GM12874 (cell line): ENCODE measurements at regions not wholly inside any gene's neighbourhood (a gene's known extent, or its start where the extent isn't known, plus 50 kb on each side); places are given as distances from the start of the nearest gene placed in this dataset.

Experiments
- TF ChIP-seq, protein P1 (sequence below): IDR thresholded peaks from 2 replicates; pipeline ENCODE4 v1.5.1; 2011; ENCODE audit warnings: low read depth, mild to moderate bottlenecking, control low read depth, low read length, moderate library complexity; ENCODE audit not compliant: insufficient read depth

DNA sequence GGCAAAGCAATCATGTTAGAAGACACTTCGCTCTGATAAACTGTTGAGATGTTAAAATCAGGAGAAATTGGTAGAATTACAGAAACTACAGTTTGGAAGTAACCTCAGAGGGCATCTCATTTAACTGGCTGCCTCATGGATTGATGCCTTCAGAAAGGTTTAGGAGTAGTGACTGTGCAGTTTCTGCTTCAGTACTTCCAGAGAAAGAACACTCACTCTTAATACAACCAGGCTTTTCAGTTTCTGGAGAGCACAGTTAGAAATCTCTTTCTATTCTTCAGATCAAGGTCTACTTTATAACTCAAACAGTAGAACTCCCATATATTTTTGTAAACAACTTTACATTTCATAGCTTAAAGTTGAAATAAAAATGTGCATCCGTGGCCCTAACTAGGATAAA is 1358.9 kb upstream of the LRRTM3 start:
- TF ChIP-seq, protein P1, sequence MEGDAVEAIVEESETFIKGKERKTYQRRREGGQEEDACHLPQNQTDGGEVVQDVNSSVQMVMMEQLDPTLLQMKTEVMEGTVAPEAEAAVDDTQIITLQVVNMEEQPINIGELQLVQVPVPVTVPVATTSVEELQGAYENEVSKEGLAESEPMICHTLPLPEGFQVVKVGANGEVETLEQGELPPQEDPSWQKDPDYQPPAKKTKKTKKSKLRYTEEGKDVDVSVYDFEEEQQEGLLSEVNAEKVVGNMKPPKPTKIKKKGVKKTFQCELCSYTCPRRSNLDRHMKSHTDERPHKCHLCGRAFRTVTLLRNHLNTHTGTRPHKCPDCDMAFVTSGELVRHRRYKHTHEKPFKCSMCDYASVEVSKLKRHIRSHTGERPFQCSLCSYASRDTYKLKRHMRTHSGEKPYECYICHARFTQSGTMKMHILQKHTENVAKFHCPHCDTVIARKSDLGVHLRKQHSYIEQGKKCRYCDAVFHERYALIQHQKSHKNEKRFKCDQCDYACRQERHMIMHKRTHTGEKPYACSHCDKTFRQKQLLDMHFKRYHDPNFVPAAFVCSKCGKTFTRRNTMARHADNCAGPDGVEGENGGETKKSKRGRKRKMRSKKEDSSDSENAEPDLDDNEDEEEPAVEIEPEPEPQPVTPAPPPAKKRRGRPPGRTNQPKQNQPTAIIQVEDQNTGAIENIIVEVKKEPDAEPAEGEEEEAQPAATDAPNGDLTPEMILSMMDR = no peak

DNA sequence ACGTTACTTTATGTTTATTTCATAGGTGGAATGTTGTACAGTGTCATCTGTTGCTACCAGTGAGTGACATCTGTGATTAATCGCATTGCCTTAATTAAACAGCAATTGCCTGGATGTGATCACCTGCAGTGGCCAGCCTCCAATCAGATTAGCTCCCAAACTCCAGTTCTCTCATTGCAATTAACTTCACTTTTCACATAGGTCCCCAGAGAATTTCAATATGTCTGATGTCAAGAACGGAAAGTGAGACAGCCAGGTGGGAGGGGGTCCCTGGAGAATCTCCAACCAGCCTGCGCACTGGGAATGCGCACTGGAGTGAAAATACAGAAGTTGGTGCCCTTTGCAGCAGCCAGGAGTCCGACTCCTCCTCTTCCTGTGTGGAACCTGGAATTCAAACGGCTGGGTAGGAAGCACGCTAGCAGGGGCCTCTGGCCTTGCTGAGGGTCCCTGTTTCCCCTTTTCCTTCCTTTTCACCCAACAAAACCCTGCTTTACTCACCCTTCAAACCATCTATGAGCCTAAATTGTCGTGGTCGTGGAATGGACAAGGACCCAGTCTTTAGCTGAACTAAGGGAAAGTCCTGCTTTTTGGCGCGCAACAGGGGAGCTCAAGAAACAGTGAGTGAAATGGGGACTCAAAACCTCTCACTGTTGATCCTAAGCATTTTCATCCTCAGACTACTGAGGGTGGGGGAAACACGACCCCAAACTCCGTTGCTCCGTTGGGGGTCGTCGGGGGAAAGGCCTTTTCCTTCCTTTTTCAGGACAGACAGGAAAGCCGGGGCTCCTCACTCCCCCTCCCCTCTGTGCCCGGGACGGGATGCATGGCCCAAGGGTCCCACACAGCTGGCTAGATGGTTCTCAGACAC is 1355.5 kb upstream of the LRRTM3 start:
- TF ChIP-seq, protein P1 = no peak

DNA sequence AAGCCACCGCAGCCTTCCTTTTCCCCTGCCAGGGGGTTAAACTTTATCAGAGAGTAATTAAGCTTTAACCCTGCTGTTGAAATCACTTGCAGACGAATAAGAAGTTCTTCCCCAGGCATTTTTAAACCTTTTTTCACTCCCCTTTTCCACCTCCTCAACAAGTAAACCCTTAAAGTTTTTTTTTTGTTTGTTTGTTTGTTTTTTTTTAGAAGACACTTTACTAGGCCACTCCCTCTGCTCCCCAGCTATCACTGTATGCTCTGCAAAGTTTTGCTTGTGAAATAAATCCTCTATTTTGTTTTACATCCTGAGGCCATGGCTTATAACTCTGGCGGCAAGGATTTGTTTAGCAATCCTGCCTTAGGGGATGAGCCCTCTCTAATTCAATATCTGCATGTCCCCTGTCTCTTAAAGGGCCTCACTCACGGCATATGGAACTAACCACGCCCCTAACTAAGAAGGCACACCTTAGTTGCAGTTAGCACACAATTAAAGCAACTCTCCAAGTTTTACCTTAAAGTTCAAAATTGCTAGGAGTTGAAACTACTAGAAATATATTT is 1354.7 kb upstream of the LRRTM3 start:
- TF ChIP-seq, protein P1 = no peak

DNA sequence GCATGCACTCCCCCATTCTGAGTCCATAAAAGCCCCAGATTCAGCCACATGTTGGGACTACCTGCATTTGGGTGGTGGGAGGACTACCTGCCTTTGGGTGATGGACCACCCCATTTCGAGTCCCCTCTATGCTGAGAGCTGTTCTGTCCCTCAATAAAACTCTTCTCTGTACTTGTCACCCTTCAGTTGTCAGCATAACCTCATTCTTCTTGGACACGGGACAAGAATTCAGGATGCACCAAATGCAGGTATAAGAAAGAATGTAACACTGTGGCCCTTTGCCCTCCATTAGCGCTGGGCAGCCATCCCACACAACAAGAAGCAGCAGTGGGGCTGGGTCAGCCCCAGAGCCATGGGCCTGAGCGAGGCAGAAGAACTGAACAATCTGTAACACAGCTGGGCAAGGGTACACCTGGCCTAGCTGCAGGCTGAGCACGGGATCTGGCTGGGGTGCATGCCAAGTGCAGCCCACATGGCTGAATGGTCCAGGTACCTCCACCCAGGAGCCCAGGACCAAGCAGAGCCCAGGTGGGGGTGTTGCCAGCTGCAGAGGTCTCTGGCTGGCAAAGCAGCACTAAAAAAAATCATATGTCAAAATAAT is 1344.3 kb upstream of the LRRTM3 start:
- TF ChIP-seq, protein P1 = no peak

DNA sequence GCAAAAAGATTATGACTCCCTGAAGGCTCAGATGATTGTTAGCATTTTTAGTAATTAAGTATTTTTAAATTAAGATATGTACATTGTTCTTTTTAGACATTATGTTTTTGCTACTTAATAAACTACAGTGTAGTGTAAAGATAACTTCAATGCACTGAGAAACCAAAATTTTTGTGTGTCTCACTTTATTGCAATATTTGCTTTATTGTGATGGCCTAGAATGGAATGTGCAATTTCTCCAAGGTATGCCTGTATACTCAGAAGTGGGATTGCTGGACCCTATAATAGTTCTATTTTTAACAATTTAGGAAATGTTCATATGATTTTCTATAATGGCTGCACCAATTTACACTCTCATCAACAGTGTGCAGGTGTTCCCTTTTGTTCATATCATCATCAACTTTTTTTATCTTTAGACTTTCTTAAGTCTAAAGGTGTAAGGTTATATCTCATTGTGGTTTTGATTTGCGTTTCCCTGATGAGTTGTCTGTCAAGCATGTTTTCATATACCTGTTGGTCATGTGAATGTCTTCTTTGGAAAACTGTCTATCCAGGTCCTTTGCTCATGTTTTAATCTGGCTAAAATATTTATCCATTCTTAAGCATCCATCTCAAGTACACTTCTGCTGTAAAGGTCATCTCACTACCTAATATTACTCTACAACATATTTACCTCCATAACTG is 1323.5 kb upstream of the LRRTM3 start:
- TF ChIP-seq, protein P1 = no peak

DNA sequence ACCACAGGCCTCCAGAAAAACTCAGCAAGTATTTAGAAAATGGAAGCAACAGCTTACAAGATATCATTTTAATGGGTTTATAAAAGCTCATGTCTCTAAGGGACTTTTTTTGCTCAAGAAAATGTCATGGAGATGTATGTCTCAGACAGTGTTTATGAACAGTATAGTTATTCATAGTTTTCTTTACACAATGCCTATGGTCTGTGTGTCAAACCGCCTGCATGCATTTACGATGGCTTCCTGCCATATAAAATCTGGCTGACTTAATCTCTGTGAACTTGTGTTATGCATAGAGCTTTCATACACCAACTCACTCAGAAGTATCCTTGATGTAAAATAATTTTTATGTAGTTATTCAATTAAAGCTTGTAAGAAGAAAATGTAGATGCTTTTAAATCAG is 1314.2 kb upstream of the LRRTM3 start:
- TF ChIP-seq, protein P1 = no peak

DNA sequence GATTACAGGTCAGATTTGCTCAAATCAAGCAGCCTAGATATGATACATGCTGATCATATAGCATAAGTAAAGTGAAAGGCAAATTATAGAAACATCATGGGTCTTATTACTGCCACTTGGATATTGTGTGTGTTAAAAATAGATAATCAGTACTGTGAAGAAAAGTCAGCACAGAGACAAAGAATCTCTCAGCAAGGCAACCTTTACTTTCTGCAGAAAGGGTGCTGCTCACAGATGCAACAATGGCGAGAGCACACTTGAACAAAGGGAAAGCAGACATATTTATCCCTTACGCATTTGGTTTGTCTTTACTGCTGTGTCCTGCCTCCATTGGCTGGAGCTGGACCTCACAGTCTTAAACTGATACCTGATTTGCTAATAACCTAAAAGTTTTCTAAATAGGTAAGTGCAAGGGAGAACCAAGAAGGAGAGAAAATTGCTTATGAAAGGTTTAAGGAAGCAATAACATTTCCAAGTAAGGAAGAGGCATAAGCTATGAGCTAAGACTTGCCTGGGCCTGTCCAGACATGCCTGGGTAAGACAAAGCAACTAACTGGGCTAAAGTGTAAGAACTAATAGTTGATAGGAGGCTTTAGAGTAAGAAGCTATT is 1310.8 kb upstream of the LRRTM3 start:
- TF ChIP-seq, protein P1 = no peak
